Activated CD8-positive, alpha-beta memory T cell treated with anti-CD3 and anti-CD28 coated beads for 36 hours (primary cell): ENCODE measurements at regions not wholly inside any gene's neighbourhood (a gene's known extent, or its start where the extent isn't known, plus 50 kb on each side); places are given as distances from the start of the nearest gene placed in this dataset.
"Not testable (repeated sequence)": the region's sequence is repeated elsewhere in the genome, so short reads cannot be mapped to it uniquely, and the experiment has no call there.

Experiments
- CTCF ChIA-PET: fragments of 350-600 bp; sonication (Branson Sonifier 250); formaldehyde crosslinking; loops from one replicate; lab custom pipeline; 2021; ENCODE audit warnings: antibody characterized with exemption; lab: Charles Lee
- POLR2A ChIA-PET: fragments of 350-600 bp; sonication (Branson Sonifier 250); formaldehyde crosslinking; loops from one replicate; lab custom pipeline; 2021; ENCODE audit warnings: antibody characterized with exemption; lab: Charles Lee

- POLR2A ChIA-PET, result no interaction called here
- CTCF ChIA-PET, result no interaction called here
Observed at GRCh38 chr1:221227872-221228337, 348.7 kb downstream of the HLX start.

DNA sequence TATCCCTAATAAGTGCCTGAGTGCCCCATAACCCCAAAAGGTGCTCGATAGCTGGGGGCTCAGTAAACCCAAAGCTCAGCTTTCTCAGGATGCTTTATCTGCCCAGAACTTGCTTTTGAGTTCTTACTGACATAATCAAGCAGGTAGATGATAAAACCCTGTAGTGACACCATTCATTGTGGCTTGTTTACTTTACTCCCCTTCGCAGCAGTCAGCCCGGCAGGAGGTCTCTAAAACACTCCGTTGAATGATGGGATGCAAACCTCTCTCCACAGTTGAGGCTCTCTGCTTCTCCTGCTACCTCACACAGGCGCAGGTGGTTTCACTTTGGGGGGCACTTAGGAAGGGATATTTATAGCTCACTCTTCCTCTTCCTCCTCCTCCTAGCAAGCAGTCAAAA is 349.4 kb downstream of the HLX start:
- ChIA-PET POLR2A (no interaction called here), CTCF (no interaction called here)

- ChIA-PET CTCF (no interaction called here), POLR2A (no interaction called here)
Observed at GRCh38 chr1:221230605-221231004, 351.4 kb downstream of the HLX start.

GRCh38 chr1:221234791-221235190 is 355.5 kb downstream of the HLX start:
- CTCF ChIA-PET, result no interaction called here
- POLR2A ChIA-PET, result no interaction called here

DNA sequence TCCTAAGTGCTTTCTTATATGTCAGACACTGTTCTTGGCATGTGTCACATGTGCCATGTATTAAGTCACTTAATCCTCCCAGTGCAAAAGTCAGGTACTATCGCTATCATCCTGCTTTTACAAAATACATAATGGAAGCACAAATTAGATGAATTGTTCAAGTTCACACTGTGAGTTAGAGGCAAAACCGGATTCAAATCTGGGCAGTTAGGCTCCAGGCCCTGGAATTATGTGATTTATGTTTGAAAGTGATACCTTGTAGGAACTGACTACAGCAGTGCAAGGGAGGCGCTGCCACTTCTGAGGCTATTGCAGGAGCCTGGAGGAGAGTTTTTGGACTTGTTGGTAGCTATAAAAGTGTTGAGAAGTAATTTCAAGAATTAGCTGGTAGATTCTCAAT is 358.3 kb downstream of the HLX start:
- CTCF ChIA-PET, result no interaction called here
- POLR2A ChIA-PET, result no interaction called here

DNA sequence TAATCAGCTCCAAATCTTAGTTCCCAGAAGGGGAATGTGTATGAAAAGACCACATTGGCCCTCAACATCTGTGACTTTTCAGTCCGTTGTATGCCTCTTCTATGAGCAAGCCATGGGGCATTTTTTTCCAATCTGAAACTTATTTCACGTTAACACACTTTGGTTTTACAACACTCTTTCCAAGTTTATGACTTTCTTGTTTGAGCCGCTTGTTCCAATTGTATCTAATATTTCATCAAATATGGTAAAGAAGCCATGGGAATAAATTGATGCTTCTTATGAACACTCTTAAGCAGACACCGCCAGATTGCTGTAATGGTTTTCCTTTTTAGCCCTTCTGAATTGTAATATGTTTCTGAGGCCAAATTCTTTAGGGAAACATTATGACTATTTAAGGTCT is 359.9 kb downstream of the HLX start:
- POLR2A ChIA-PET, result no interaction called here
- CTCF ChIA-PET, result no interaction called here

DNA sequence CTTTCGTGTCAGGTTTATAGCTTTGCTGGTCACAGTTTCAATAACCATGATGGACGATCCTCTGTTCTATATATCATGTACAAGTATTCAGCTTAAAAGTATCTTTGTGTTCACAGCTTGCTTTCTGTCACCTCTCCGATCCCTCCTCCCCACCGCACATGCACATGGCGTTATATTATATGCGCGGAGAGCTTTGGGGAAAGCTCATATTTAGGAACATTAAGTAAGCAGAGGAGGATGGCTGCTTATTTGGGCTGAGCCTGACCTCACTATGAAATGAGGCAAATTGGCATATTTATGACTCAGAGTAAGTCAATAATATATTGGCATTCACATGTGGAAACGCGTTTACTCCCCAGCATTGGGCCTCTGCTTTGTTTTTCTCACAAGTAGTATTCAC is 360.5 kb downstream of the HLX start:
- ChIA-PET CTCF (no interaction called here), POLR2A (no interaction called here)

GRCh38 chr1:221240690-221241089 is 361.4 kb downstream of the HLX start:
- ChIA-PET CTCF (no interaction called here), POLR2A (no interaction called here)

DNA sequence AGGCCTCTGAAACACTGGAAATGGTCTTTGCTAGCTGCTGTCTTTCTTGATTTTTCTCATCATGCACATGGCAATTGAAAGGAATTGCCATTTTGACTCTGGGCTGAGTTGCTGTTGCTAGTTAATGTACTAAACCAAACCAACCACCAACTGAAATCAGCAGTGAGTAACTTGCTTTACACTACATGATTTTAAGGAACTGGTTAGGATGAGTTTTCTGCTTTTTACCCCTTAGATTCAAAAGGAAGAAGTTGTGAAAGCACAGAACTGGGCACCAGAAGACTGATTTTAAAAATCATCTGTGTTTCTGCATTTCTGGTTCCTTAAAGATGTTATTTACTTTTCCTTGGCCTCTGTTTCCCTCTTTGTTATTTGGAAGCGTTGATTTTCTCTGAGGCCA is 361.9 kb downstream of the HLX start:
- ChIA-PET CTCF (no interaction called here), POLR2A (no interaction called here)

DNA sequence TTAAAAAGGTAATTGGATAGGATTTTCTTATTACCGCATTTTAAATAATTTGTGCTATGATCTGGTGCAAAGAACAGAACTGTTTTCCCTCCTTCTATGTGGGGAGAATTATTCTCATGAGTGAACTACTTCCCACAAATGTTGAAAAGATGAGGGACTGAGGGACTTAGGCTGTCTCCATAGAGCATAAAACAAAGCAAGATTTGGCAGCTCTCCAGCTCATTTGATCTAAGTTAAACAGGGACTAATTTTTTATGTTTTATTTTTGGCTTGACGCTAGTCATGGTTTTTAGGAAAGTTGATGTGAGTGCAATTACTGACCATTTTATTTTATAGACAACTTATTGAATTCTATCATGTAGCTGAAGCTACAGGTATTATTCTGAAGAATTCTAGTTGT is 362.3 kb downstream of the HLX start:
- CTCF ChIA-PET, result no interaction called here

DNA sequence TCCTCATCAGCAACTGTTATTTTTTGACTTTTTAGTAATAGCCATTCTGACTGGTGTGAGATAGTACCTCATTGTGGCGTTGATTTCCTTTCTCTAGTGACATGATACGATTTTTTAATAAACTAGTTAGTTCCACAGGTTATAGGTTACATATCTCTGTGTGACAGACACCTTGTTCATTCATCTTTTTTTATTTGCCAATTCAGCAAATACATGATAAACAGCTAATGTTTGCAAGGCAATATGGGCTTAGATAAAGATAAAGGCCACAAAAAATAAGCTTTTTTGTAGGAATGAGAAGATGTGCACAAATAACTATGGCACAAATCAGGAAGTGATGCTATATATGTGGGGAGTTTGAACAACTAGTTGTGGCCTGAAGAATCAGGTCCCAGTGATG is 366.8 kb downstream of the HLX start:
- POLR2A ChIA-PET, result no interaction called here

More for the DNA sequence above, 362.3 kb downstream of the HLX start:
- POLR2A ChIA-PET, result no interaction called here

DNA sequence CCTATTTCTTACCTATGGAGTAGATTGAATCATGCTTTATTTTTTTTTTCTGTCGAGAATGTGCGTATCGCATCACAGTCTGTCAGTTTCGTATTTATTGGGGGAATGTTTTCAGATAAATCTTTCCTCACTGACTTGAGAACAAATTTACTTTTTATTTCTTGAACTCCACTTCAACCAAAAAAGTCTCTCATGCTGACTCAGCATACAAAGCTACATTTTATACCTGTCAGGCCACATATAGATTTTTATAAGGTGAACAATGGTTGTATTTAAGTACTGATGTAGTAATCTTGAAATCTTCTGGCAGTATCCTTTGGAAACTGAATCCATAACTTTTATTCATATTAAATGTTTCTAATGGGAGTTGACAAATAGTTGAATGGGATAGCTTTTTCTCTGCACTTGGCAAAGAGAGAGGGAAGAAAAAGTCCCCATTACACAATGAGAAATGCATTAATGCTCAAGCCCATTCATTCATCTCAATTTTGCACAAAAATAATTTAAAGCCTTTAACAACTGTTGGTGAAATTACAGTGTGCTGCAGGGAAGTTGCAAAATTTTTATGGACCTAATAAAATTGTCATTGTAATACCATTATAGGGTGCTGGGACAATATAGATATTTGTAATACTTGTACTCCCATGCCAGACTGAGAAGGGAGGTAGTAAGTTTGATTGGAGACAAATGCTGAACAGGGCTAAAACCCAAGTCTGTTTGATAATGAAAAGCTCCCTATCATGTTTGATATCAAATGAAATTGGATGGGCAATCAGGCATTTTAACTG is 367.6 kb downstream of the HLX start:
- POLR2A ChIA-PET, result interaction anchor here (0.7 kb wide), 1 partner anchor 27 kb away, joined by 3 read pairs; no protein-coding TSS in a partner anchor
- CTCF ChIA-PET, result interaction anchor here (0.6 kb wide), 1 partner anchor 1649 kb away, joined by 3 read pairs; no protein-coding TSS in a partner anchor

More for the DNA sequence above, 366.8 kb downstream of the HLX start:
- CTCF ChIA-PET, result interaction anchor here (0.6 kb wide), 1 partner anchor 1650 kb away, joined by 3 read pairs; no protein-coding TSS in a partner anchor

DNA sequence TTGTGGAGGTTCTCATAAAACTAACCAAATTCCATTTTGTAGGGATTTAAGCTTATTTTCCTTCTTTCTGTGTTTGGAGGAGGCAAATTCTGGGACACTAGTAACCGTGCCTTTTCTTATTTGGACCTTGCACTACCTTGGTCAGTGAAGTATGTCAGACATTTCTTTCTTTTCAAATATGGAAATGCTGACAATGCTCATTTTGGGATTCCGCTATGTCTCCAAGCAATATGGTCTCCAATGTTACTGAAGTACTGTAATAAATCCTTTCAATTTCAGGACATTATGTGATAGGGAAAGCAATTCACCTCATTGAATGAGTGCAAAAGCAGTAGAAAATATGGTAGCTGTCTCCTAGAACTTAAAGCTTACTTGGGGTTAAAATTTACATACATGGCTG is 372.3 kb downstream of the HLX start:
- POLR2A ChIA-PET, result no interaction called here
- CTCF ChIA-PET, result no interaction called here

GRCh38 chr1:221254813-221255212 is 375.6 kb downstream of the HLX start:
- ChIA-PET POLR2A (no interaction called here), CTCF (no interaction called here)

DNA sequence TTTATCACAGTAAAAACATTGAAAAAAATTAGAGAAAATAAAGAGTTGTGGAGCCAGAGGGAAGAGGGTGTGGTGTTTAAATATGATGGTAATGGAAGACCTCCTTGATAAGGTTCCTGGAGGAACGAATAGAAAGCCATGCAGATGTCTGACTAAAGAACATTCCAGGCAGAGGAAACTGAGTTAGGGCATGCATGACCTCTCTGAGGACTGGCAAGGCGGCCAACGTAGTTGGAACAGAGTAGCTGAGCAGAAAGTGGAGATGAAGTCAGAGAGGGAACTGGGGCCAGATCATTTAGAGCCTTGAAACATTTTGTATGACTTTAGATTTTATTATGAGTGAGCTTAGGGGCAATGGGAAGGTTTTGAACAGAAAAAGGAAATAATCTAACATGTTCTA is 377.5 kb downstream of the HLX start:
- POLR2A ChIA-PET, result no interaction called here
- CTCF ChIA-PET, result no interaction called here

- POLR2A ChIA-PET, CTCF ChIA-PET: not testable (repeated sequence)
Observed at GRCh38 chr1:221257548-221257947, 378.3 kb downstream of the HLX start.

DNA sequence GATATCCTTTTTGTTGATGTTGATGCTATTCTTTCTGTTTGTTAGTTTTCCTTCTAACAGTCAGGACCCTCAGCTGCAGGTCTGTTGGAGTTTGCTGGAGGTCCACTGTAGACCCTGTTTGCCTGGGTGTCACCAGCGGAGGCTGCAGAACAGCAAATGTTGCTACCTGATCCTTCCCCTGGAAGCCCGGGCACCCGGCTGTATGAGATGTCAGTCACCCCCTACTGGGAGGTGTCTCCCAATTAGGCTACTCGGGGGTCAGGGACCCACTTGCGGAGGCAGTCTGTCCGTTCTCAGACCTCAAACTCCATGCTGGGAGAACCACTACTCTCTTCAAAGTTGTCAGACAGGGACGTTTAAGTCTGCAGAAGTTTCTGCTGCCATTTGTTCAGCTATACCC is 383.4 kb downstream of the HLX start:
- POLR2A ChIA-PET, CTCF ChIA-PET: not testable (repeated sequence)

GRCh38 chr1:221263831-221264767 is 384.9 kb downstream of the HLX start:
- POLR2A ChIA-PET, result no interaction called here
- CTCF ChIA-PET, result interaction anchor here (0.8 to 1.9 kb wide), 2 partner anchors 171 to 172 kb away, joined by 3 to 4 read pairs; no protein-coding TSS in a partner anchor

DNA sequence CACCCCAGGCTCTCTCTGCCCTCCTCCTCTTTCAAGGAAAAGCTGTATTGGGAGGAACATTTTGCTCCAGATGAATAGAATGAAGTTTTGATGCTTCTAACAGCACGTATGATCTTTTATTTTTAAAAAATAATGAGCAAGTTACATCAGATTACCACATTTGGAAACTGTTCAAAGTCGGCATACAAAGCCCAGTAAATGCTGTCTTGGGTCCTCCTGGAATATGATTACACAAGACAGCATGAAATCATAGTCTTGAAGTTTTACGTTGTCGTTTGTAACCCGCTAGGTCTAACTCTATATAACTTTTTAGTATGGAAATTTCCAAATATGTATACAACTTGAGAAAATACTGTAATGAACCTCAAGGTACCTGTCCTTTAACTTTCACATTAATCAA is 385.6 kb downstream of the HLX start:
- ChIA-PET POLR2A (no interaction called here), CTCF (interaction anchor here (1.9 kb wide), 1 partner anchor 171 kb away, joined by 4 read pairs; no protein-coding TSS in a partner anchor)

- ChIA-PET CTCF (no interaction called here), POLR2A (no interaction called here)
Observed at GRCh38 chr1:221268295-221268694, 389.1 kb downstream of the HLX start.
